ENCODE measurements at regions not wholly inside any gene's neighbourhood (a gene's known extent, or its start where the extent isn't known, plus 50 kb on each side); places are given as distances from the start of the nearest gene placed in this dataset.

GRCh38 chr2:220999356-220999755, 572.7 kb downstream of the EPHA4 start:
- no peak for DNase-seq (ENCODE audit: extremely low read depth in 1 of 4, low spot score in 3 of 4)
- no TSS peak for BruUV-seq (replicated peaks)
- no peak overlapping the region for H3K9ac ChIP-seq (ENCODE audit: insufficient read depth in 1 of 2, low read depth in 2 of 2, low read length in 2 of 2)
- no peak for FAIRE-seq
- intact Hi-C loops (cut with micrococcal nuclease): no loop called here
- no peaks in the 10 kb centered on the region for H3K9me3 ChIP-seq (replicated peaks; ENCODE audit: control insufficient read depth, insufficient read depth, low read depth, low read length)
- ChIA-PET POLR2A (no interaction called here), CTCF (ENCODE audit: low intra/inter-chr PET ratio) (no interaction called here)
- WGBS (ENCODE audit: insufficient coverage, low coverage, missing lambda C conversion rate): 0% methylated on average over 2 of the region's 2 CpGs
- in situ Hi-C loops (cut with MboI): no loop called here
- no peak overlapping the region for H3K27ac ChIP-seq (ENCODE audit: extremely low read depth, low read depth, low read length)
- H3K79me2 ChIP-seq (ENCODE audit: control insufficient read depth, insufficient read depth, low read length): no peaks in the 10 kb centered on the region
- ATAC-seq: no peak
- H4K20me1 ChIP-seq (replicated peaks; ENCODE audit: control insufficient read depth, insufficient read depth, low read length): no peaks in the 10 kb centered on the region
- H2AFZ ChIP-seq (ENCODE audit: low read depth, low read length): no peak overlapping the region
- H3K4me1 ChIP-seq (replicated peaks in 1 of 2; ENCODE audit: control insufficient read depth in 2 of 2, insufficient read depth in 2 of 2, low read length in 2 of 2): no peaks in the 10 kb centered on the region
- no peaks in the 10 kb centered on the region for H3K9me1 ChIP-seq (ENCODE audit: control insufficient read depth, insufficient read depth, low read length)
- TF ChIP-seq ZNF354B (CRISPR knock-in tag; IDR thresholded peaks at IDR 0.05): no peak
- no peak for TF ChIP-seq SMARCA4 (IDR thresholded peaks at IDR 0.05)
- no peak for TF ChIP-seq TCF3 (CRISPR knock-in tag; IDR thresholded peaks at IDR 0.05)
- TF ChIP-seq RAD51 (IDR thresholded peaks at IDR 0.05; ENCODE audit: borderline replicate concordance, low read depth): no peak
- no peak for TF ChIP-seq KAT7 (CRISPR knock-in tag; IDR thresholded peaks at IDR 0.05; ENCODE audit: borderline replicate concordance)
- no peak for TF ChIP-seq MEF2D (tag; conservative IDR thresholded peaks at IDR 0.05; ENCODE audit: low read depth)
- no peak for TF ChIP-seq CBX3 (IDR thresholded peaks at IDR 0.05; ENCODE audit: borderline replicate concordance in 1 of 2, low read length in 2 of 2)
- no peak for TF ChIP-seq ZBED1 (IDR thresholded peaks at IDR 0.05)
- H3K4me2 ChIP-seq (ENCODE audit: insufficient read depth, low read length): no peak overlapping the region
- H3K27me3 ChIP-seq (ENCODE audit: control insufficient read depth in 2 of 2, insufficient read depth in 2 of 2, low read length in 2 of 2): no peaks in the 10 kb centered on the region
- no peaks in the 10 kb centered on the region for H3K36me3 ChIP-seq (ENCODE audit: control insufficient read depth, insufficient read depth, low read length)
- no peak overlapping the region for H3K4me3 ChIP-seq

GRCh38 chr2:221001381-221001801, 570.7 kb downstream of the EPHA4 start:
- H3K36me3 ChIP-seq (ENCODE audit: control insufficient read depth, insufficient read depth, low read length): no peaks in the 10 kb centered on the region
- BruUV-seq (replicated peaks): no TSS peak
- in situ Hi-C loops (cut with MboI): no loop called here
- TF ChIP-seq ZNF175 (CRISPR knock-in tag; IDR thresholded peaks at IDR 0.05; ENCODE audit: low read depth): no peak
- TF ChIP-seq NCOA4 (IDR thresholded peaks at IDR 0.05; ENCODE audit: partially characterized antibody): no peak

More at GRCh38 chr2:221001381-221001801, 570.7 kb downstream of the EPHA4 start:
- 0% methylated on average over 2 of the region's 2 CpGs for WGBS (ENCODE audit: insufficient coverage, low coverage, missing lambda C conversion rate)
- no peaks in the 10 kb centered on the region for H3K9me3 ChIP-seq (replicated peaks; ENCODE audit: control insufficient read depth, insufficient read depth, low read depth, low read length)
- no peak overlapping the region for H3K4me2 ChIP-seq (ENCODE audit: insufficient read depth, low read length)
- H3K9me1 ChIP-seq (ENCODE audit: control insufficient read depth, insufficient read depth, low read length): no peaks in the 10 kb centered on the region
- no peak overlapping the region for H3K27ac ChIP-seq (ENCODE audit: extremely low read depth, low read depth, low read length)
- DNase-seq (ENCODE audit: extremely low read depth in 1 of 4, low spot score in 3 of 4) (no peak), FAIRE-seq (no peak), ATAC-seq (no peak)
- intact Hi-C loops (cut with micrococcal nuclease): no loop called here
- ChIA-PET CTCF (ENCODE audit: low intra/inter-chr PET ratio) (no interaction called here), POLR2A (no interaction called here)
- H3K27me3 ChIP-seq (ENCODE audit: control insufficient read depth in 2 of 2, insufficient read depth in 2 of 2, low read length in 2 of 2): no peaks in the 10 kb centered on the region
- no peak overlapping the region for H3K9ac ChIP-seq (ENCODE audit: insufficient read depth in 1 of 2, low read depth in 2 of 2, low read length in 2 of 2)
- no peak overlapping the region for H3K4me3 ChIP-seq
- H2AFZ ChIP-seq (ENCODE audit: low read depth, low read length): no peak overlapping the region
- H4K20me1 ChIP-seq (replicated peaks; ENCODE audit: control insufficient read depth, insufficient read depth, low read length): no peaks in the 10 kb centered on the region
- H3K79me2 ChIP-seq (ENCODE audit: control insufficient read depth, insufficient read depth, low read length): no peaks in the 10 kb centered on the region
- no peaks in the 10 kb centered on the region for H3K4me1 ChIP-seq (replicated peaks in 1 of 2; ENCODE audit: control insufficient read depth in 2 of 2, insufficient read depth in 2 of 2, low read length in 2 of 2)

Data from K562 (cell line).